GM23248 (cell line): ENCODE measurements at regions not wholly inside any gene's neighbourhood (a gene's known extent, or its start where the extent isn't known, plus 50 kb on each side); places are given as distances from the start of the nearest gene placed in this dataset.

ENCODE experiments used
- EZH2 ChIP-seq: fragments of 200-600 bp; sonication (generic); IDR thresholded peaks from 2 replicates; pipeline ENCODE4 v1.6.1; 2018; ENCODE audit warnings: antibody characterized with exemption, mild to moderate bottlenecking; ENCODE audit not compliant: insufficient read depth, poor library complexity, severe bottlenecking
- EZH2phosphoT487 ChIP-seq: fragments of 200-600 bp; sonication (generic); IDR thresholded peaks from 2 replicates; pipeline ENCODE4 v1.6.1; 2018; ENCODE audit warnings: antibody characterized with exemption, moderate library complexity, mild to moderate bottlenecking, low read depth; ENCODE audit not compliant: insufficient read depth

GRCh38 chr15:100821327-100821726, 58.3 kb upstream of the ALDH1A3 start:
- TF ChIP-seq EZH2phosphoT487 (no peak), EZH2 (no peak)
